GM12874 (cell line): ENCODE measurements at regions not wholly inside any gene's neighbourhood (a gene's known extent, or its start where the extent isn't known, plus 50 kb on each side); places are given as distances from the start of the nearest gene placed in this dataset.

Experiments
- TF ChIP-seq, protein P1 (sequence below): IDR thresholded peaks from 2 replicates; pipeline ENCODE4 v1.5.1; 2011; ENCODE audit warnings: low read depth, mild to moderate bottlenecking, control low read depth, low read length, moderate library complexity; ENCODE audit not compliant: insufficient read depth

DNA sequence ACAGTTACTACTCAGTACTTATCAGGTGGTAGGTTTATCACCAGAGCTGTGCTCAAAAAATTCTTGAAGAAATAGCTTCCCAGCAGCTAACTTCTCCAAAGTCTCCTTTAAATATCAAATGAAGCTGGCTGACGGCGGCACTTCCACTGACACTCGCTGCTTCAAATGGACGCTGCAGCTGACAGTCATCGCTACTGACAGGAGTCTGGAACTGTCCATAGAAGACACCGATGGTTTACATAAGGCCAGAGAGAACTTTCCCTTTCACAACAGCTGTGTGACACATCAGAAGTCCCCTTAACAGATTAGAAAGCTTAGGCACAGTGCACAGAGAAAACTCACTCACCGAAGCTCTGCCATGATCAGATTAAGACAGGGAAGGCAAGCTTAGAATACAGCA, 270.2 kb downstream of the SHOX2 start:
- TF ChIP-seq, protein P1, sequence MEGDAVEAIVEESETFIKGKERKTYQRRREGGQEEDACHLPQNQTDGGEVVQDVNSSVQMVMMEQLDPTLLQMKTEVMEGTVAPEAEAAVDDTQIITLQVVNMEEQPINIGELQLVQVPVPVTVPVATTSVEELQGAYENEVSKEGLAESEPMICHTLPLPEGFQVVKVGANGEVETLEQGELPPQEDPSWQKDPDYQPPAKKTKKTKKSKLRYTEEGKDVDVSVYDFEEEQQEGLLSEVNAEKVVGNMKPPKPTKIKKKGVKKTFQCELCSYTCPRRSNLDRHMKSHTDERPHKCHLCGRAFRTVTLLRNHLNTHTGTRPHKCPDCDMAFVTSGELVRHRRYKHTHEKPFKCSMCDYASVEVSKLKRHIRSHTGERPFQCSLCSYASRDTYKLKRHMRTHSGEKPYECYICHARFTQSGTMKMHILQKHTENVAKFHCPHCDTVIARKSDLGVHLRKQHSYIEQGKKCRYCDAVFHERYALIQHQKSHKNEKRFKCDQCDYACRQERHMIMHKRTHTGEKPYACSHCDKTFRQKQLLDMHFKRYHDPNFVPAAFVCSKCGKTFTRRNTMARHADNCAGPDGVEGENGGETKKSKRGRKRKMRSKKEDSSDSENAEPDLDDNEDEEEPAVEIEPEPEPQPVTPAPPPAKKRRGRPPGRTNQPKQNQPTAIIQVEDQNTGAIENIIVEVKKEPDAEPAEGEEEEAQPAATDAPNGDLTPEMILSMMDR: no peak

DNA sequence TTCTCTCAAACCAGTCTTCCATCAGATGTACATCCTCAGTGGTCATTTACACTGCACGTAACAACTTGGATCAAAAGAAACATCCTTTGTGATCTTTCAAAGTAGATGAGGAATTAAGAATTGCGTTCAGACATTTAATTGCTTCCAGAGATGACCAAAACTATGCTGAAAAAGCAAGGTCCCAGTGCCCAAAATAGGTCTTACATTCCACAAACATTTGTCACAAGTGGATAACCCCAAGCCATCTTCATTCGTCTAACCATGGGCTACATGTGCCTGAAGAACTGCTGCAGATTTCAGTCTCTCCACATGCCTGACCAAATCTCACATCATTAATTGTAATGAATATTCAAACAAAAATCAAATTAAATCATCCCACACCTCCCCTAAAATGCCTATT, 273.6 kb downstream of the SHOX2 start:
- TF ChIP-seq, protein P1: no peak

DNA sequence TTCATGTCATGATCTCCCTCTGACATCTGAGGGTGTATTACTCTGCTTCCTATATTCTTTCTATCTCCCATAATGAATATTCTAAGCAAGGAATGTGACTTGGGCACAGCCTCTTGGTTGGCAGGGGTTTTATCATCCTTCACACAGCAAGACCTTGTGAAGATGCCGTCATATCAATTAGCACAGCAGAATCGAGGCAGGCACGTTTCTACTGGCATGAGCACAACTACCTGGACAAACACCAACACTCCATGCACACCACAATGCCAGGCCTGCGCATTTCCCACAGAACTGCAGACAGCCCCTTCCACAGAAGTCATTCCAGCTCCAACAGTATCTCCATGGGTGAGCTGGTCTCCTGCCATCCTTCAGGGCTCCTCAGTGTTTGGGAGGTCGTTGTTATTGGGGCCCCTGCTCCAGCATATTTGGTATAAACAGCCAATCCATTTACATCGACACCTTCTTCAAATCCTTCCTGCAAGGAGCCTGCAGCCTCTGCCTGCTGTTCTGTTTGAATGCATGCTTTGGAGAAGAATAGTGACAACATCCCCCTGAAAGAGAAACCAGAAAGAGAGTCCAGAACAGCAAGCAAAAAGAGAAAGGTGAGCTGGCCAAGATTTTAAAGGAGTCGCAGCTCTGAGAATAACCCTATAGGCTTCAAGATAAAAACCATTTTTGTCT, 275.5 kb downstream of the SHOX2 start:
- TF ChIP-seq, protein P1: no peak

DNA sequence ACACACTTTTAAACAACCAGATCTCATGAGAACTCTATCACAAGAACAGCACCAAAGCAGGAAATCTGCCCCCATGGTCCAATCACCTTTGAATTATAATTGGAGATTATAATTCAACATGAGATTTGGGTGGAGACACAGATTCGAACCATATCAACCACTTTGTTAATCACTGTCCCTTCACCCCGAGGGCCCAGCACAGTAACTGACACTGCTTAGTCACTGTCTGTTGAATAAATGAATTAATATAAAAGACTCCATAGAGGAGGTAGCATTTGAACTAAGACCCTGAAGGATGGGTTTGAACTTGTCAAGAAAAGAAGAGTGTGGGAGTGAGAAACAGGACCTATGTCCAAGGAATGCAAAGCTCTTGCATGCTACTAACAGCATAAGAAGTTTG, 276.4 kb downstream of the SHOX2 start:
- TF ChIP-seq, protein P1: no peak

DNA sequence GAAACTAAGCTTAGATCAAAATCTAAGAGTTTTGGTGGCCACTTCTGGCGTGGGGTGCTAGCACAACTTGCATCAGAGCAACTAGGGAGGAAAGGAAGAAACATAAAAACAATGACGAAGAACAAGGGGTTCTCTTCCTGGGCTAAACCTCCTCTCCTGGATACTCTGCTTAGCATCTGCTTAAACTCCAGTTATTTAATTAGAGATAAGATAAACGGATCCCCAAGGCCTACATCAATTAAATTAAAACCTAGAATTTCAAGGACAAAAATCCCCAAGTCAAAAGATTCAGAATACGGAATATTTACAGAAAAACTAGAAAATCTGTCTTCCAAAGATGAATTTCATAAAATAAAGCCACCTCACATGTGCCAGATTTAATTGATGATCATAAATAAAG, 281.9 kb downstream of the SHOX2 start:
- TF ChIP-seq, protein P1: no peak

DNA sequence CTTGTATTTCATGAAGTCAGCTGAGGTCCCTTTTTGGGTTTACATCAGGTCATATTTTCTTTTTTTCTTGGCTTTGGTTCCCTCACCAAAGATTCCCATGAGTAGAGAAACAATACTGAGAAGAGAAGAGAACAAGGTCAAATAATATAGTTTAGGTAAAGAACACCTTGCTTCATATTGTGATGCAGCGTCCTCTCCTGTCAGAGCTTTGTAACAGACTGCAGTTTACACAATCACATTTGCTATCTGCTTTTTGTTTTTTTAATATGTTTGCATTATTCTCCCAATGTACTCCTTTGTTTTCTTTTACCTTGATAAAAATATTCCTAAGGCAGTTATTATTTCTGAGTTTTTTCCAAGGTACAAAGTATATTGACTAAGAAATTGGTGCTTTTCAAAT, 283.2 kb downstream of the SHOX2 start:
- TF ChIP-seq, protein P1: no peak

DNA sequence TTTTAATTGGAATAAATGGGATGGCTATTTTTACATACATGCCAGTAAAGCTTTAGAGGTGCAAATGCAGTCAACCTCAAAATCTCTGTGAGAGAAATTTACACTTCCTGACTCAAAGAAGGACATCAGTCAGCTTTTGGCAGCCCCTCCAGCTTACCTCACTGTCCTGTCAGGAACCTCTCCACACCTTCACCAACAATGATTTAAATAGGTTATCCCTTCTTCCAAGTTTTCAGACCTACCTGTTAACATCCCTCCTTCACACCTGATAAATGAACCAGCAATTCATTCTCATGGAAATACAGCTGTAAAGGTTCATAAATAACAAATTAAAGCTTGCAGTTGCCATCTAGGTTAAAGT, 286.1 kb downstream of the SHOX2 start:
- TF ChIP-seq, protein P1: no peak
